Fibroblast of skin of left biceps (primary cell): ENCODE measurements at regions not wholly inside any gene's neighbourhood (a gene's known extent, or its start where the extent isn't known, plus 50 kb on each side); places are given as distances from the start of the nearest gene placed in this dataset.
A peak's percentile ranks its signal among the peaks of the same experiment; 100 is the strongest.
"Not testable (repeated sequence)": the region's sequence is repeated elsewhere in the genome, so short reads cannot be mapped to it uniquely, and the experiment has no call there.

ENCODE experiments used
- DNase-seq, 2 experiments: peaks; one replicate each; pipeline ENCODE4 v3.0.0-alpha.2; 2013; ENCODE audit warnings: low read depth in 2 of 2

DNA sequence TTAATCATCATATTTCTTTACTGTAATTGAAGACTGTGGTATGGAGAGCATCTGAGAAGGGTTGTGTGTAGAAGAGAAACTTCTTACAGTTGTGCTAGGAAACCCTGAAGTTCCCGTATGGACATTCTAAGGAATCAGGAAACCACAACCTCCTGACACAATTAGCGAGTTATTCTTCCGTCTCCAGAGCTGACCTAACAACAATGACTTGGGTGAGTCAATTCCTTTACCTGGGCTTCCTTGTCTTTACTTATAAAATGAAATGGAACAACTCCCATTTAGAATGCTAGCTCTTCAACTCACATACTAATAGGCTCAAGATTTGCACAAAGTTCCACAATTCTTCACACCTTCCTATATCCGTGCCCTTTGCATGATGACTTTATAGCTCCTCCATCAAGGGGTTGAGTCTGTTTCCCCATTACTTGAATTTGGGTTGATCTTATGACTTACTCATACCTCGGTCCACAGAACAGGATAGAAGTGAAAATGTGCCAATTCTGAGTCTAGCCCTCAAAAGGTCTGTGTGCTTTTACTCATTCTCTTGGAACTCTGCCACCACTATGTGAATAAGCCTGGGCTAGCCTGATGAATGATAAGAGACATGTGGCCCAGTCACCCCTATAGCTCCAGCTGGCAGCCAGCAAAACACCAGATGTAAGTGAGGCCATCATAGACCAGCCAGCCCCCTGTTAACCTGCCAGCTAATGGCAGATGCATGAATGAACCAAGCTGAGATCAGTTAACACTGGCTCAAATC, 459.4 kb downstream of the ETNK1 start:
- DNase-seq: peak; percentile 23 to 35

DNA sequence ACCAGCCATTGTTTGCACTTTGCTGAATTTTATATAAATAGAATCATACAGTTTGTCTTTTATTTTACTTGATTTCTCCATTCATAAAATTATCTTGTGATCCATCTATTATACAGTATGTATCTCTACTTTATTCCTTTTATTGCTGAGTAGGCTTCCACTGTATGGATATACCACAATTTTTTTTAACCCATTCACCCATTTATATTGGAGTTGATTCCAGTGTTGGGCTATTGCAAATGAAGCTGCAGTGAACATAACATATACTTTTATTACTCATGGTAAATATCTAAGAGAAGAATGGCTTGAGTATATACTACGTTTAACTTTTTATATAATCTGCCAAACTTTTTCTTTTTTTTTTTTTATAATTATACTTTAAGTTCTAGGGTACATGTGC, 463.6 kb downstream of the ETNK1 start:
- no peak for DNase-seq

DNA sequence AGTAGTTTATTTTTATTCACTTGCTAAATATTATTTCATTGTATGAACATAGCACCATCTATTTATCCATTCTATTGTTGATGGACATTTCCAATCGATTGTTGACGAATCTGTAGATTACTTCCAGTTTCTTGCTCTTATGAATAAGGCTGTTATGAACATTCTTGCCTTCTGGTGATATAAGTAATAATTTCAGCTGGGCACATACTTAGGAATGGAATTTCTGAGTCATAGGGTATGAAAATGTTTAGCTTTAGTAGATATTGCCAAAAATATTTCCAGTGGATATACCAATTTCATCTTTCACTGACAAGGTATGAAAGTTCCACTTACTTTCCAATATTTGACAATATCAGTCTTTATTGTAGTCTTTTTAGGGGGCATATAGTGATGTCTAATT, 468.5 kb downstream of the ETNK1 start:
- no peak for DNase-seq

DNA sequence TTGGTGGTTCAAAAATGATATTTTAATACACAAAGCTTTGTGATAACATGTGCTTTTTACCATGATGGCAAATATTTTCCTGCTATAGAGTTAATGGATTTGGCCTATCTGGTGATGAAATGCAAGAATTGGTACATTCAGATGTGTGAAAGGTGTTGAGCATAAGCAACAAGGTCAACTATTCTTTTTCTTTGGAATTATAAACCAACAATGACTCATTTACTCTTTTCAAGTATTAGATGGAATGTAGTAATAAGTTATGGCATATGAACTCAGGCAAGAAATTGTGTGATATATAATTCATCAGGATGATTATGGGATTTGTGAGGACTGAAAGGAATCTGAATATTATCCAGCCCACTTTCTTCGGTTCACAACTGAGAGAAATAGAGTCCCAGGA, 471.4 kb downstream of the ETNK1 start:
- DNase-seq: no peak

DNA sequence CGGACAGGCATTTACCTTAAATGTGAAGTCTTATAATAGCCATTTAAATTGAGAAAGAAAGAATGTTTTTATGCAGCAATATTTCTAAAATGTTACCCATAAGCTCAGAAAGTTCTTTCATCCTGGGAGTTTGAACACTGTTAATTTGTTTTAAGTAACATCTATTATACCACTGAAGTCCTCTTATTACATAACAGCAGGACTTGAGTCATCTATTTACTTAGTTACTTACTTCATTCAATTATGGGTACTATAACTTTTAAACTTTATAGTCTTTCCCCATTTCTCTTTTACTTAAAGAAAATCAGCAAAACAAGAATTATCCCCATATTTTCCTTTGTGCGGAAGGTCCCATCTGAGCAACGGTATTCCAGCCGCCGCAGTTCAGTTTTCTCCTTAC, 473.1 kb downstream of the ETNK1 start:
- no peak for DNase-seq

DNA sequence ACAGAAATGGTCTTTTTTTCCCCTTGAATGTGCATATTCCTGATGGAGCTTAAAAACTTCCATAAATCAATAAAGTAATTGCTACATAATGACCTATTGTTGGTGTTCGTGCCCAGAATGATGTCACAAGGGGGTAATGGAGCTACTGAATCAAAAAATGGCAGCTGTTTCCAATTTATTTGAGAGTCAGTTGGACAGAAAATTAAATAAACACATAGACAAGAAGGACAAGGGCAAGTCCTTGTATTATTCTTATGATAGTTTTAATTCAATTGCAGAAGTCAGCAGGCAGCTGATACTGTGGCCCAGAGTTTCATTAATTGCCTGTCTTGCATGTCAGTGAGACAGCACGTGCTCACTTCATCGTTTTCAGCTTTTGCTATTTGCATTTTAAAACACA, 473.5 kb downstream of the ETNK1 start:
- no peak for DNase-seq

DNA sequence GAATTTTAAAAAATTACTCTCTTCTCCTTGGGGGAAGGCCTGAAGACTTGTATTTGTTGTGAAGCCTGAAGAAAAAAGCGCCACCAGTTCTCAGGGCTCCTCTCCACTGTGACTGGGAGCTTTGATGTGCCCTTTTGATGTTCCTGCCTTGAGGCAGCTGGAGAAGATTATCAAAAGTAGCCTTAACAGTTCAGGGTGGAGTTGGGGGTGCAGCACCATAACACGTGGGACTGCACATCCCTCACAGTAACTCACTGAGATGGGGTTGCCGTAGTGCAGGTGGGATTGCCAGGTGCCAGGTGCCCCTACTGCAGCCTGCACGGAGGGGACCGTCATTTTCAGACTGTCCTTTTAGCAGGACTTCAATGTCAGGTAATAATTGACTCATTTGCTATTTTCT, 474.1 kb downstream of the ETNK1 start:
- DNase-seq: no peak

DNA sequence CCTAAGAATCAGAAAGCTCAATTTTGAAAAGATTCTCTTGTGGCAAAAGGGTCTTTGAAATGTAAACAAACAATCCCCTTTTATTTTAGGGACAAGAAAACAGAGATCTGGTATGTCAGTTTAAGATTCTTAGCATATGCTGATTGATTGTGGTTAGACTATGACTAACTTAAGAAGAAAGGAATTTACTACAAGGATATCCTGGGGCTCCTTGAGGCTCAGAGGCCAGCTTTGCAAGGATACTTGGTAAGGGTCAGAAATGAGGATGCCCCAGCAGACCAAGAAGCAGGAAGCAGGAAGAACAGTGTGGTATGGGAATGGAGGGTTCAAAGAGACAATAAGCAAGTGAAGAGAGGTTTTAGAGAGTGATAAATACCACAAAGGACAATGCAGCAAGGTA, 474.6 kb downstream of the ETNK1 start:
- no peak for DNase-seq

DNA sequence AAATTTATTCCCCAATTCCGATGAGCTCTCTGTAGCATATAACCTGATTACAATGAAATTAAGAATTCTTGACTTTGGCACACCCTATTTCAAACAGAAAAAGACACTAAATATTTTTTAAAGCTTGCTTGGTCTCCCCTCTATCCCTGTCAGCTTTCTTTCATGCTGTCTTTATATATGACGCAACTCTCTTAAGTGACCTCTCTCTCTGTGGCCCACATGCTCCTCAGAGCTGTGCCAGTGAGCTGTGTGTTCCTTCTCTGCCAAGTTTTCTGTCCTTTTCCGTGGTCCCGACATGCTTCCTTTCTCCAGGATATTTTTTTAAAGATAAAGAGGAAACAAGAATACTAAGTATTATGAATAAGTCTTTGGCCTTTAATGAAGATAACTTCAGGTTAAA, 484.0 kb downstream of the ETNK1 start:
- no peak for DNase-seq

DNA sequence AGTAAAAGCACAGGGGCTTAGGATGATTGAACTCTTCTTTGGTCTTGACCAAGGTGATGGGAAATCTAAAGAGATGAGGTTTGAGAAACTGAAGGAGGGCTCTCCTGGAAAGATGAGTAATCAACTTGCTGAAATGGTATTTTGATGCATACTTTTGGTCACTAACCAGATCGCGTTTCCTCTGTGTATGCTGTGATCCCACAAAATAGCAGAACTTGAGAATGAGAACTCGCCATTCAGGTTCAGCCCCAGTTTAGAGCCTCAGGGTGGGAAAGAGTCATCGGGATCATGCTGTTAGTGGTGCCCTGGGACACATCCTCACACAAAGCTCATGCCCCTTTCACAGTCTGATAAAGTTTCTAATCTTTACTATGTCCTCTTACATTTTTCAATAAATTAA, 488.8 kb downstream of the ETNK1 start:
- no peak for DNase-seq

DNA sequence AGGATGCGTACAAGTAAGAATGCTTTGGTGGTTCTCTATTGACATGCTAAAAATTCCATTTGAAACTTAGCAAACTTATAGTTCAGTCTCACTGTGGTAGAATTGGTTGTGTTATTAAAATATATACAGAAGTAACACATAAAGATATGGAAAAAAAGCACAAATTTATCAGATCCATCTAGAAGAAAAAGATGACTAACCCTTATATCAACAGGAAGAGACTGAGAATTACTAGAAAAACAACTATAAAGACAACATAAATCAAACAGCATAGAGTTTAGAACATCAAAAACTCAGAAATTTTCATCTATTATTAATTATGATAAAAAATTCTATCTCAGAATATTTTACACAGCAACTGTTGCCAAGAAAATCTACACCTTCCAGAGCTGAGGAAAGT, 491.0 kb downstream of the ETNK1 start:
- no peak for DNase-seq

DNA sequence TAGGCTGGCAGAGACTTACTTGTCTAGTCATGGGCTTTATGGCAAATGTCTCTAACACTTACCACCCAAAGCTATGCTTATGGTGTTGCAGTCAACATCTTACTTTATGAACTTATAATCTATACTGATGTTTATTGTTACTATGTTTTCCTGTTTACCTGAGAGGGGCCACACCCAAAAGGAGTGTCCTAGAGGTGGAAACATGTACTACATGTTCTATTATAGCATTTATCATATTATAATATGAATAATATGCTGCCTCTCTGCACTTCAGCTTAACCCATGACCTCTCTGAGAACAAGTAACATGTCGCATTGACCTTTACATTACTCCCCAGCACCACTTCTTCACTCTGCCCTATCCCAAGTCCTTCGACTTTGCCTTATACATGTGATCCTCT, 501.8 kb downstream of the ETNK1 start:
- no peak for DNase-seq

DNA sequence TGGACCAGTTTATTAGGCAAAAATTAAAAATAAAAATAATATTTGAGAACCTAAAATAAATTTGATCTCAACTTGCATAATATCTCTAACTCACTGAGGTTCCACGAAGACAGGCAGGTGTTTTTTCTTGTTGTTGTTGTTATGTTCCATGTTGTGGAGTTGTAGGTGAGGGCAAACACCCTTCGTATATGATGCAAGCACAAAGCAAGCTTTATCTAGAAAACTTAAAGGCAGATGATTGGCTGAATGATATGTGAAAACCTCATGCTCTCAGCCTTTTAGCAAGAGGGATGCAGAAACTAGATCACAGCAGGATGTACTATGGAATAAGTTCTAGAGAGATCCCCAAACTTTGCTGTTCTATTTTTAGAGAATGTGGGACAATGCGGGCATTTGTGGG, 502.7 kb downstream of the ETNK1 start:
- DNase-seq: no peak

DNA sequence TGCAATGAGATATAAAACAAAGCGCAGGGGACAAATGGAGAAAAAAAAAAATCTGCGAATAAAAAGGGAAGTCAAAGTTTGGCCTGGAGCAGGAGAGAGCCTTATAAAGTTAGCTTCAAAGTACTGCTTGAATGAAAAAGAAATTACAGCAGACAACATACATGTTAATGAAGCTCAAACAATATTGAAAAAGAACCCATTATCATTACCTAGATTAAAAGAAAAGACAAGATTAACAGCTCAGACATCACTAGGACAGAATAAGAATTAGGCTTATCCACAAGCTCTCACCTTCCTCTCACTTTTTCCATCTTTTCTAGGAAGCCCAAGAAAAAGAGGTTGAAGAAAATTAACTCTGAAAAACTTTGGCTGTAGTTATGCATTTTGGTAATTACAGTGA, 503.5 kb downstream of the ETNK1 start:
- no peak for DNase-seq

DNA sequence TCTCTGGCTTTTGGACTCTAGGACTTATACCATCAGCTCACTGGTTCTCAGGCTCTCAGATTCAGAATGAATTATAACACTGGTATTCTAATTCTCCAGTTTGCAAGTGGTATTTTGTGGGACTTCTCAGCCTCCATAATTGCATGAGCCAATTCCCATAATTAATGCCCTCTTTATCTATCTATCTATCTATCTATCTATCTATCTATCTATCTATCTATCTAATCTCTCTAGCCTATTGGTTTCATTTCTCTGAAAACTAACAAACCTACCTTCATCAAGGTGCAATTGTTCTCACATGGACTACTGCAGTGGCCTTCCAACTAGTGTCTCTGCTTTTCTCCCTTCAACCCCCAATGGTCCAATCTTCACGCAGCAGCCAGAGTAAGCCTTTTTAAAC, 507.4 kb downstream of the ETNK1 start:
- no peak for DNase-seq

DNA sequence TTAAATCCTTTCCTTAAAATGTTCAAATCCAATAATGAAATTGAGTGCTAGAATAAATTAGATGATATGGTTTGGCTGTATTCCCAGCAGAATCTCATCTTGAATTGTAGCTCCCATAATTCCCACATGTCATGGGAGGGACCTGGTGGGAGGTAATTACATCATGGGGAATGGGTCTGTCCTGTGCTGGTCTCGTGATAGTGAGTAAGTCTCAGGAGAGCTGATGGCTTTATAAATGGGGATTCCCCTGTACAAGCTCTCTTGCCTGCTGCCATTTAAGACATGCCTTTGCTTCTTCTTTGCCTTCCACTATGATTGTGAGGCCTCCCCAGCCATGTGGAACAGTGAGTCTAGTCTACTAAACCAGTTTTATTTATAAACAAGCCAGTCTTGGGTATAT, 508.5 kb downstream of the ETNK1 start:
- DNase-seq: no peak

DNA sequence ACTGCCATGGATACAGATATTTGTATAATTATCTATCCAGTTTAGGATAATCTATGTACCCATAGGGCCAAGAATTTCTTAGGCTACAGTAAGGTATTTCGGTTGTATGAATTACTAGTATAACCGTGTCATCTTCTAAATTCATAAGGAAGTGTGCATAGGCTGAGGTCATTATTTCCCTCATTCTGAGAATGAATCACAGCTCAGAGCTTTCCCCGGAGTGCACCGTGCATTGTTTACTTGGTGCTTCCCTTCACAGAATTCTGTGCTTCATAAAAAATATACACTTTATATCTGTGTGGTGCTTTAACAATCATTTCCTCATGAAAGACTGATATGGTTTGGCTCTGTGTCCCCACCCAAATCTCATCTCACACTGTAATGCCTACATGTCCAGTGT, 514.1 kb downstream of the ETNK1 start:
- no peak for DNase-seq

DNA sequence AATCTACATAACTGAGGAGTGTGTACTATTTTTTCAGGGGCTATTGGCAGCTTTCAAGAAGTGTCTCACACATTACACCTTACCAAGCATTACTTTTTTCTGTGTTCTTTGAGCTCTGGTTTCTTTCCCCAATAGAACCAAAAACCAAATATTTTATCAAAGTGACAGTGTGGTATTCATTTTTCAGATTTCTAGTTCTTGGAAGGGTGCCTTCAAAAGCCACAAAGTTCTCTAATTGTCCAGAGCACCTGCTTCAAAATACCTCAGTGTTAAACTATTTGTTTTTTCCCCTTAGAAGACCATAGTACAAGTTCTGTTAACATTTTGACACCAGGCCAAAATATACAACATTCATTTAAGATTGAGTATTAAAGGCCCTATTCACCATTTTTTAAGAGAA, 515.7 kb downstream of the ETNK1 start:
- no peak for DNase-seq

DNA sequence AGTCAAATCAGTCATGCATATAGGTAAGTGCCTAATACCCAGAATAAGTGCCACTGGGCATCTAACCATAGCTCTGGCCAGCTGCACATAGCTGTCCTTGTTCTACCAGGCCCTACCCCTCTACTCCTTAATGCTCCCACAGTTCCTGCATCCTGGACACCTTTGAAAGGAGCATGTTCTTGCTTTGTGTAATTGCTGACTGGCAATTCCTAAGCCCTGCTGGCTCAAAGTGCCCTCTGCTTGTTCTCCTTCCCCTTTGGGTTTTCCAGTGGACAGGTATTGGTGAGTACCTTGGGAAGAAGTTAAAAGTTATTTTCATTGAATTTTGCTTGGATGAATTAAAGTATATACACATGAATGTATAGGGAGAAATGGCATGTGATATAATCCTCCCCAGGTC, 516.4 kb downstream of the ETNK1 start:
- DNase-seq: no peak

DNA sequence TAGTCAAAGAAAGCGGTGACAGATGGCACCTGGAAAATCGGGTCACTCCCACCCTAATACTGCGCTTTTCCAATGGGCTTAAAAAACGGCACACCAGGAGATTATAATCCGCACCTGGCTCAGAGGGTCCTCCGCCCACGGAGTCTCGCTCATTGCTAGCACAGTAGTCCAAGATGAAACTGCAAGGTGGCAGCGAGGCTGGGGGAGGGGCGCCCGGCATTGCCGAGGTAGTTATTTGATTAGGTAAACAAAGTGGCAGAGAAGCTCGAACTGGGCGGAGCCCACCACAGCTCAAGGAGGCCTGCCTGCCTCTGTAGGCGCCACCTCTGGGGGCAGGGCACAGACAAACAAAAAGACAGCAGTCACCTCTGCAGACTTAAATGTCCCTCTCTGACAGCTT, 521.1 kb downstream of the ETNK1 start:
- DNase-seq: not testable (repeated sequence)

DNA sequence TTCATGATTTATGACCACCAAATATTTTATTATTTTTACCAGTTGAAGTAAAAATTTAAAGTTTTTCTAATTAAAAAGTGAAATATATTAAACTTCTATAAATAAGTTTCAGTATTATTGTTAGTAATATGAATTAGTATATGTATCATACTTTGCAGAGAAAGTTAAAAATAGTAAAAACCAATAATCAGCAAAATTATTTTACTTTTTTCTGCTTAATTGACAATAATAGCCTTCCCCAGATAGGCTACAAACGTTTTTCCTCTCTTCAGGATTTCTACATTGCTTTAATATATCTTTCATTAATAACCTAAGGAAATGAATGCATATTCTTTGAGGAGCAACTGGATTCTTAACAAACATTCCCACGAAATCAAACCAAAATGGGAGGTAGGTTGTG, 543.5 kb downstream of the ETNK1 start:
- no peak for DNase-seq

DNA sequence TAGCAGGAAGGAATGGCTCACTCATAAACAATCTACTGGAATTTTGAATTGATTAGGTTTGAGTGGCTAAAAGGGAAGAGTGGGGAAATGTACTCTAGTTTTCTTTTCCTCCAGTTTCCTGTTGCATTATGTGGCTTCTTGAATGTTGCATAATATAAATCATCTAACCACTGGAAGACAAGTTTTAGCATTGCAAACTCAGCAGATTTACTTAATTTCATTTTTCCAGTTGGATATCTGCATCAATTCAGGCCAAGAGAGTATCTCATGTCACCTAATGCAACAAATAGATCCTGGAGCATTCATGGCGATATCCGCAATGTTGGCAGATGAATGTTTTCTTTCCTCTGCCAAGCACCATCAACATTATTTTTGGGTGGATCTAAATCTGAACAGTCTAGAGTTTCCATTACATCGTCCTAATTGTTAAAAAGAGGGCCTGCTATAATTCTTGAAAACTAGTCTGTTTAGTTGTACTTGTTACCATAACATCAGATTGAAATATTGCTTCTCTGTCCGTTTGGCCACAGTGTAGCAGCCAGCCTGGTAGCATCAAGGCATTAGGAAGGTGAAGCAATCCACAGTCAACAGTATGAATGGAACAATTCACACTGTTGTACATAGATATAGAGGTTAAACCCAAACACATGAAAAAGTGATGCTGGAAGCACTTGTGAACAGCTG, 544.2 kb downstream of the ETNK1 start:
- DNase-seq: no peak

DNA sequence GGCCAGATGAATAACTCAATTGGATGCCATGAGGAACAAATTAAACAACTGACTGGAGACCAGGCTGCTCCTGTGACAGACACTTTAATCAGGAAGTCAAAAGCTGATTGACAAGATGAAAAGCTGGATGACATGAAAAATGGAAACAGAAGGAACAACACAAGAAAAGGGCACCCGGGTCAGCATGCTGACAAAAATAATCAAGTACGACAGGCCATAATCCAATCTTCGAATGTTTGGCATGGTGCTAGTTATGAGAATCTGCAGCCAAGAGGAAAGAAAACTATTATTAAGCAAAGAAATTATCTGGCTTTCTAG, 544.7 kb downstream of the ETNK1 start:
- no peak for DNase-seq

DNA sequence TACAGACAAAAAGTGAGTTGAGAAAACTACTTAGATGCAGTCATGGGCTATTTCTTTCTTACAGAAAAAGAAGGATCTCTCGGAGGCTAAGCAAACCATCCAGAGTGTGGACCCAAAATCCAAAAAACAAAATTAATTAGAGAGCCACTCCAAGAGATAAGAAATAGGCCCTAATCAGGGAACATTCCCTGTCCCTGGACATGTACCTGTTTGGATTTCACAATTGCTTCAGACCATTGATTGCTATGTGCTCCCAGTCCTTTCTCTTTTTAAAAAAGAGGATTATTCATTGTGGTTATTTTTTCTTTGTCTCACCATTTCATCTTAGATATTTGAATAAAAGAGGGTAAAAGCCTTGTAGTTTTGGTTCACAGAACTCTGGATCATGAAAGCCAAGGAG, 549.9 kb downstream of the ETNK1 start:
- no peak for DNase-seq
